Spleen (tissue), 7 donors: ENCODE measurements at regions not wholly inside any gene's neighbourhood (a gene's known extent, or its start where the extent isn't known, plus 50 kb on each side); places are given as distances from the start of the nearest gene placed in this dataset.

Experiments used
- POLR2AphosphoS5 ChIP-seq, 3 donors: sonication (generic); formaldehyde crosslinking; IDR thresholded peaks; one replicate each; pipeline ENCODE4 v1.5.1; 2017; ENCODE audit warnings: antibody characterized with exemption in 3 of 3
- TF ChIP-seq, protein P1 (sequence below), 11 experiments: fragments of 200-600 bp in 7 of 11; fragments of 450-650 bp in 4 of 11; sonication (generic) in 4 of 11; IDR thresholded peaks in 8 of 11; conservative IDR thresholded peaks in 3 of 11; 1 replicate in 7 of 11; 2 replicates in 4 of 11; pipeline versions ENCODE4 v1.4.0 to v1.8.0; 2016 to 2021; ENCODE audit warnings: antibody characterized with exemption in 11 of 11, inconsistent platforms in 4 of 11, mild to moderate bottlenecking in 1 of 11
- donor health status: DM: no; HTN: no; CAD: no; lungs with moderate emphysema.
- donor health status: DM: no; HTN: no; CAD: no.
- donor health status: DM: no; HTN: no; CAD: no.

- TF ChIP-seq, protein P1, sequence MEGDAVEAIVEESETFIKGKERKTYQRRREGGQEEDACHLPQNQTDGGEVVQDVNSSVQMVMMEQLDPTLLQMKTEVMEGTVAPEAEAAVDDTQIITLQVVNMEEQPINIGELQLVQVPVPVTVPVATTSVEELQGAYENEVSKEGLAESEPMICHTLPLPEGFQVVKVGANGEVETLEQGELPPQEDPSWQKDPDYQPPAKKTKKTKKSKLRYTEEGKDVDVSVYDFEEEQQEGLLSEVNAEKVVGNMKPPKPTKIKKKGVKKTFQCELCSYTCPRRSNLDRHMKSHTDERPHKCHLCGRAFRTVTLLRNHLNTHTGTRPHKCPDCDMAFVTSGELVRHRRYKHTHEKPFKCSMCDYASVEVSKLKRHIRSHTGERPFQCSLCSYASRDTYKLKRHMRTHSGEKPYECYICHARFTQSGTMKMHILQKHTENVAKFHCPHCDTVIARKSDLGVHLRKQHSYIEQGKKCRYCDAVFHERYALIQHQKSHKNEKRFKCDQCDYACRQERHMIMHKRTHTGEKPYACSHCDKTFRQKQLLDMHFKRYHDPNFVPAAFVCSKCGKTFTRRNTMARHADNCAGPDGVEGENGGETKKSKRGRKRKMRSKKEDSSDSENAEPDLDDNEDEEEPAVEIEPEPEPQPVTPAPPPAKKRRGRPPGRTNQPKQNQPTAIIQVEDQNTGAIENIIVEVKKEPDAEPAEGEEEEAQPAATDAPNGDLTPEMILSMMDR (IDR thresholded peaks at IDR 0.05 in 8 of 11, conservative IDR thresholded peaks at IDR 0.05 in 3 of 11), result no peak
- TF ChIP-seq POLR2AphosphoS5 (IDR thresholded peaks at IDR 0.05), result no peak
Observed at GRCh38 chr6:15016813-15017212, 229.1 kb upstream of the JARID2 start.
